Fibroblast of the aortic adventitia (primary cell): ENCODE measurements at regions not wholly inside any gene's neighbourhood (a gene's known extent, or its start where the extent isn't known, plus 50 kb on each side); places are given as distances from the start of the nearest gene placed in this dataset.

ENCODE experiments used
- DNase-seq: peaks from one replicate; pipeline ENCODE4 v3.0.0-alpha.2; 2010; ENCODE audit warnings: low read depth
- H3K4me3 ChIP-seq: 2 replicates; pipeline ENCODE4 v1.5.1; 2011; ENCODE audit warnings: low read depth, mild to moderate bottlenecking, control low read depth, low read length, moderate library complexity
- CTCF ChIP-seq: IDR thresholded peaks from 2 replicates; pipeline ENCODE4 v1.5.1; 2011; ENCODE audit warnings: mild to moderate bottlenecking, low read length, control low read depth, inconsistent platforms; ENCODE audit not compliant: insufficient read depth

DNA sequence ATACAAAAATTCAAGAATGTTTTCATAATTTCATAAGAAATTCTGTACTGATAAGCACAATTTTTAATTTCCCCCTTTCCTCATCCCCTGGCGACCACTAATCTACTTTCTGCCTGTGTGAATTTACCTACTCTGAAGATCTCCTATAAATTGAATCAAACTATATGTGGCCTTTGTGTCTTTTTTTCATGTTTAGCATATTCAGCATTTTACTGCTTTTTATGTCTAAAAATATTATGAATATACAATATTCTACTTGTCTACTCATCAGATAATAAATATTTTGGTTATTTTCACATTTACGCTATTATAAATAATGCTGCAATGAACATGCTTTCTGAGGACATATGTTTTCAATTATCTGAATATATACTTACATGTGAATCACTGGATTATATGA lies 144.8 kb downstream of the CYLC2 start:
- DNase-seq, result no peak
- no peak for TF ChIP-seq CTCF
- no peak overlapping the region for H3K4me3 ChIP-seq

DNA sequence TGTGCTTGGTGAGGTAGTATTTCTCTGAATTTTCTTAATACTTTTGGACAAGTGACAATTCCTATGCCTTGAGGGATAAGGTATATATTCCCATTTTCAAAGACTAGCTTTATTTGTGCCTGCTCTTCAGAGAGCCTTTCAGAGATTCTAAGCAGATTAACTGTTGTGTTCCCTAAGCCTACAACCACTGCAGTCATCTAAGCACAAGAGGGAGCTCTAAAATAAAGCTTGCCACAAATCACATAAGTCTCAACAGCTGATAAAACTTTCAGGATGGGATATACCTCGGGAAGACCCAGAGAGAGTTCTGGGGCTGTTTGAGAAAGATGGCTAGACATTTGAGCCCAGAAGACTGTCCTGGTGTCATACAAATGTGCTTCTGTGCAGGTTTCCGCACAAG lies 157.3 kb downstream of the CYLC2 start:
- no peak overlapping the region for H3K4me3 ChIP-seq
- no peak for DNase-seq
- no peak for TF ChIP-seq CTCF

DNA sequence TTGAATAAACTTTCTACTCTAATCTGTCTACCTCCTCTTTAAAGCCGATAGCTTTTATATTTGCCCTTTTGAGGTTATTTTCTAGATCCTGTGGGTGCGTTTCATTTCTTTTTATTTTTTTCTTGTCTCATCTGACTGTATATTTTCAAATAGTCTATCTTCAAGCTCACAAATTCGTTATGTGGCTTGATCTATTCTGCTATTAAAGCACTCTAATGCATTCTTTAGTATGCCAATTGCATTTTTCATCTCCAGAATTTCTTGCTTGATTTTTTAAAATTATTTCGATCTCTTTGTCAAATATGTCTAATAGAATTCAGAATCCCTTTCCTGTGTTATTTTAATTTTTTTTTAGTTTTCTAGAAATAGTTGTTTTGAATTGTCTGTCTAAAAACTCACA lies 172.4 kb downstream of the CYLC2 start:
- H3K4me3 ChIP-seq, result no peak overlapping the region
- TF ChIP-seq CTCF, result no peak
- DNase-seq, result no peak

DNA sequence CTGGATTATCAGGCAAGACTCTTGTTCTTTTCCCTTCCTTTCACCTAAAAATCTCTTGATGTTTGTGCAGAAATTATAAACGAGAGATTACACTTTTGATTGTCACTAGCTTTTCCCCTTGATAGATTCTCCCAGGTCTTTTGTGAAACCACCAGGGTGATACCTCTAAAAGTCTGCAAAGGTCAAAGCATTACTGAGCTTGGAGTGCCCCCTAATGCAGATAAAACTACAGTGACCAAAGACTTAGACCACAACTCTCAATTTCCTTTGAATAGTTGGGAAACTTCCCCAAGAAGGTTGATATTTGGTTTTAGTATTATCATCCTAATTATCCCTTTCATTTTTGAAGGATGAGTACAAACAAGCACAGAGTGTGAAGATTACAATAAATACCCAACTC lies 173.1 kb downstream of the CYLC2 start:
- H3K4me3 ChIP-seq, result no peak overlapping the region
- TF ChIP-seq CTCF, result no peak
- no peak for DNase-seq

DNA sequence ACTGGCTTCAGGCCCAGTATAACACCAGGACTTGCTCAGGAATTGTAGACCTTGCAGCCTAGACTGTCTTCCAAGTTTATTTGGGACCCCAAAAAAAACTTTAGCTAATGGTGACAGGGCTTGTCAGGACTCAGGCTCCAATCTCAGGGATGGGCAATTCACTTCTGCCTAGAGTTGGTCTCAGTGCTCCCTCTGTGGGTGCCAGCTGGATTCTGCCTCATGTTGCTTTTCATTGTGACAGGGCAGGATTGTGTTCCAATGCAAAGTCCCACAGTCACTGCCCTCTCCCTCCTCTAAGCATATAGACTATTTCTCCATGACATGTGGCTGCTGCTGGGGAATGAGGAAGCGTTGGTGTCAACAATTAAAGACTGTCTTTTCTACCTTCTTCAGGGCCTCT lies 174.7 kb downstream of the CYLC2 start:
- no peak overlapping the region for H3K4me3 ChIP-seq
- TF ChIP-seq CTCF, result no peak
- no peak for DNase-seq

DNA sequence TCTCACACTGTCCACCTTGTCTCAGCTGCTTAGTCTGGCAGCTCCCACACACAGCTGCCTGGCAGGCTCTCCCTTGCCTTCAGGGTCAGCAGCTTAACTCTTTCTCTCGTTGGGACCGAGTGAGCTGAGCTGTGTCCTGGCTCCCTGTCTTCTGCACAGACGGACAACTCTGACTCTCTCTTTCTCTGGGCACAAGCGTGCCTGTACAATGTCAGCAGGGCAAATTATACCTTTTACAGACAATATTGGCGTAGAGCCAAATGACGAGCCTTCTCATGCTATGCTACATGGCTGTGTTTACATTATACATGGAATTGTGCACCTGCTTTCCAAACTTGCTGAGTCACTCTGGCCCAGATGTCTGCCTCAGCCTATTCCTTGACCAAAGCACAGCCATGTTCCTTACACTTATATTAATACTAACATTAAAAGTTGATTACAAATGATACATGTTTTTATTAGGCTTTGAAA lies 188.6 kb downstream of the CYLC2 start:
- H3K4me3 ChIP-seq, result no peak overlapping the region
- no peak for TF ChIP-seq CTCF
- no peak for DNase-seq

DNA sequence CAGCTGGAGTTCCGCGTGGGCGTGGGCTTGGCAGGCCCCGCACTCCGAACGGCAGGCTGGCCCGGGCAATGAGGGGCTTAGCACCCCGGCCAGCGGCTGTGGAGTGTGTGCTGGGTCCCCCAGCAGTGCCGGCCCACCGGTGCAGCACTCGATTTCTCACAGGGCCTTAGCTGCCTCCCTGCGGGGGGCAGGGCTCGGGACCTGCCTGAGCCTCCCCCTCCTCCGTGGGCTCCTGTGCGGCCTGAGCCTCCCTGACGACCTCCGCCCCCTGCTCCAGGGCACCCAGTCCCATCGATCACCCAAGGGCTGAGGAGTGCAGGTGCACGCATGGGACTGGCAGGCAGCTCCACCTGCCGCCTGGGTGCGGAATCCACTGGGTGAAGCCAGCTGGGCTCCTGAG lies 191.8 kb downstream of the CYLC2 start:
- TF ChIP-seq CTCF, result no peak
- no peak overlapping the region for H3K4me3 ChIP-seq
- DNase-seq, result no peak
